HUES64 (cell line): ENCODE measurements at regions not wholly inside any gene's neighbourhood (a gene's known extent, or its start where the extent isn't known, plus 50 kb on each side); places are given as distances from the start of the nearest gene placed in this dataset.

Source experiments
- H3K27ac ChIP-seq: 2 replicates; pipeline ENCODE4 v1.7.0; 2013; ENCODE audit warnings: low read depth, low read length, inconsistent platforms
- H3K27me3 ChIP-seq: 2 replicates; pipeline ENCODE4 v1.6.1; 2013; ENCODE audit warnings: mild to moderate bottlenecking, low read length; ENCODE audit not compliant: insufficient read depth
- H3K36me3 ChIP-seq: 2 replicates; pipeline ENCODE4 v1.6.1; 2013; ENCODE audit warnings: mild to moderate bottlenecking, low read length; ENCODE audit not compliant: insufficient read depth
- H3K4me1 ChIP-seq: 2 replicates; pipeline ENCODE4 v1.6.1; 2013; ENCODE audit warnings: mild to moderate bottlenecking, low read length, moderate library complexity; ENCODE audit not compliant: insufficient read depth
- H3K4me3 ChIP-seq: 2 replicates; pipeline ENCODE4 v1.5.1; 2013; ENCODE audit warnings: mild to moderate bottlenecking, low read length, moderate library complexity
- H3K9ac ChIP-seq: 2 replicates; pipeline ENCODE4 v1.6.1; 2013; ENCODE audit warnings: mild to moderate bottlenecking, low read depth, low read length
- H3K9me3 ChIP-seq: 2 replicates; pipeline ENCODE4 v1.6.1; 2013; ENCODE audit warnings: low read depth, low read length; ENCODE audit not compliant: insufficient read depth
- WGBS: fragments of 150-250, 120-280 bp; methylation state at CpG from one replicate; pipeline ENCODE4 v1.1.7; 2013; ENCODE audit warnings: missing lambda C conversion rate; 5-methylcytosine and 5-hydroxymethylcytosine counted together

DNA sequence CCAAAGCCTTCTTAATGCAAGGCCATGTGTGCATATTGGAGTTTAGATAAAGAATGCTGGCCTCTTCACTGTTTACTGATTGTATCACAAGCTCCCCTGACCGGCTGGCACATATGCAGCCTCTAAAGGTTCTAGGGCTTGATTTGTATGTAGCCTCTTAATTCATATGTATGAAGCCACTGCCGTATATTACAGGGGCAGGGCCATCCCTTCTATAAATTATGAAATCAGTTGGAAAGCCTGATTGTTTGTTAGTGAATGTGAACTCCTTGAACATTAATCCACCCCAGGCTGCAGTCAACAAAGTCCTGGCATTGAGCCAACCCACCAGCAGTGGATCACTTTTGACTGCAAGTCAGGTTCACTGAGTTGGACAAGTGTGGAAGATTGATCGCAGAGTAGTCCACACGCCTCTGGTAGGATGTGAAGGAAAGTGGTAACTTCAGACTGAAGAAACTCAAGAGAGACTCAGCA, 61.6 kb upstream of the PARD3B start:
- Histone ChIP-seq H3K9me3 (no peaks in the 10 kb centered on the region), H3K9ac (no peak overlapping the region), H3K4me3 (no peak overlapping the region), H3K36me3 (no peaks in the 10 kb centered on the region), H3K27ac (no peak overlapping the region), H3K4me1 (no peaks in the 10 kb centered on the region), H3K27me3 (no peaks in the 10 kb centered on the region)
- 98% methylated on average over 3 of the region's 4 CpGs for WGBS

DNA sequence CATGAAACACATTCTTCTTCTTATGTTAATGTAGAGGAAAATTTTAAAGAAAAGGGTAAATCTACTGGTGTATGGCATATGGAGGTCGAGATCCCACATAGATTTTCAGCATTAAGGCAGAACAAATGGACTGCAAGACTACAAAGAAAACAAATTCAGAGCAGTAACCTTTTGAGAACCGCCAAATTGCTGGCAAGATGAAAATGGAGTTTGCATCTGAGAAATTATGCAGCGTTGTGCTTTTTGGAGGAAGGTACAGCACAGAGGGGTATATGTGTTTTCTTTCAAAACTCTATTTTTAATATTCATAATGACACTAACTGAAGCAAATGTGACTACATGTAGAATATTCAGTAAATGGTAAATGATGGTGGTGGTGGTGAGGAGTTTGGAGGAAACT, 59.0 kb upstream of the PARD3B start:
- H3K9me3 ChIP-seq: no peaks in the 10 kb centered on the region
- no peak overlapping the region for H3K9ac ChIP-seq
- no peak overlapping the region for H3K27ac ChIP-seq
- no peaks in the 10 kb centered on the region for H3K4me1 ChIP-seq
- no peak overlapping the region for H3K4me3 ChIP-seq
- no peaks in the 10 kb centered on the region for H3K36me3 ChIP-seq
- no peaks in the 10 kb centered on the region for H3K27me3 ChIP-seq
- 96% methylated on average over 3 of the region's 3 CpGs for WGBS

DNA sequence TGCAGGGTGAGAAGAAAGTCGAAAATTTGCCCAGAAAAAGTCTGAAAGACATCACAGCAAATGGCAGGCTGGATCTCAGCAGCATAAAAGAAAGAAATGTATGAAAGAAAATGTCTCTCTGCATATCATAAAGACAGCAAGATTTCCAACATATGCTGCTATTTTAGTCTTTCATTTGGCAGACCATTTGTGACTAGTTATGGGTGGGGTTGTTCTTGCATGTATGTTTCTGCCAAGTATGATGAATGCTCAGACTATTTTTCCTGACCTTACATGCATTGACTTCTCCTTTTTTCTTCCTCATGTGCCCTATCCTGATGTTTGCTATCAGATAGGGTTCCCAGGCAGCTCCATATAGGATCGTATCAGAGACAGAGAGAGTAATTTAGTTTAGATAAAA, 58.5 kb upstream of the PARD3B start:
- Histone ChIP-seq H3K4me1 (no peaks in the 10 kb centered on the region), H3K9me3 (no peaks in the 10 kb centered on the region), H3K27me3 (no peaks in the 10 kb centered on the region), H3K27ac (no peak overlapping the region), H3K36me3 (no peaks in the 10 kb centered on the region), H3K9ac (no peak overlapping the region), H3K4me3 (no peak overlapping the region)
- 87% methylated on average over 2 of the region's 2 CpGs for WGBS

DNA sequence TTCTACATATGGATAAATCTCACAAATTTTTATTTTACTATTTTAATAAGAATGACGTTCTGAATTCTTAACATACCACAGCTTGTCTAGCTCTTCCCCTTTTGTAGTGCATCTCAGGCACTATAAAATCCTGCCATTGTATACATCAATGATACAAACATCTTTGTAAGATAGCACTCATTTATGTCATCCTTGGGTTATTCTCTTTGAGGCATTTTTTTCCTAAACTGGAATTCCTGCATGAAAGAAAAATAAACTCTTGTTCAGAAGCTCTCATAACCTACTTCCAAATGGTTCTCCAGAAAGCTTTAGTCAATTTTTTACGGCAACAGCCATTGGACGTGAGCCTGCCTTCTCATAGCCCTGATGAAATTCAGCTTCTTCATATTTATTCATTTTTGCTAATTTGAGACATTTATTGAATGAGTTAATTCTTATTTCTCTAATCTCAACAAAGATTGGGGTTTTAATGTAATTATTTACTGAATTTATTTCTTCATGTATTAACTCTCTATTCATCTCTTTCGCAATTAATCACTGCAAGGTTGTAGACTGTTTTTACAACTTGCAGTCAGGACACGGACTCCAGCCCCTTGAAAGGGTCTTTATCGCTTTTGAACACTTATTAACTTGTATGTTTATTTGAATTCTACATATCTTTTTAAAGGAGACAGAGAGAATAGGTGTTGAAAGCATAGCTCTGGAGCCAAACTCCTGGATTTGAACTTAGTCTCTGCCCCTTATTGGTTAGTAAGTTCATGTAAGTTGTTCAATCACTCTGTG, 57.6 kb upstream of the PARD3B start:
- Histone ChIP-seq H3K4me1 (no peaks in the 10 kb centered on the region), H3K36me3 (no peaks in the 10 kb centered on the region), H3K4me3 (no peak overlapping the region), H3K9me3 (no peaks in the 10 kb centered on the region), H3K27ac (no peak overlapping the region), H3K27me3 (no peaks in the 10 kb centered on the region), H3K9ac (no peak overlapping the region)
- WGBS: 95% methylated on average over 5 of the region's 6 CpGs

DNA sequence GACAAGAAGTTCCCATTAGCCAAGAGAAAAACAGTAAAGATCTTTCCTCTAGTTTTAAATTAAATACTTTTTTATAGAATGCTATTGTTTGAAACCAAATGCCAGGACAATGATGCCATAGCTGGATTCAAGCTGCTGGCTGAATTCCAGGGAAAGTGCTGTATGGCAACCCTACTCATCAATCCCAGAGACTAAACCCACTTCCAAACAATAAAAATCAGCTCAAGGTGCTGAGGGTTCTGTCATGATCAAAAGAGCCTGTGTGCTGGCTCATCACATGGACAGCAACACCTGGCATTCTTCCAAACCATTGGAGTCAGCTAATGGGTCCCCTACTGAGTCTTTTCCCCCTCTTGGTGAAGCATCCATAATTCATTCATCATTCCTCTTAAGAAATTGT, 53.7 kb upstream of the PARD3B start:
- Histone ChIP-seq H3K27ac (no peak overlapping the region), H3K4me1 (no peaks in the 10 kb centered on the region), H3K4me3 (no peak overlapping the region), H3K9ac (no peak overlapping the region), H3K27me3 (no peaks in the 10 kb centered on the region), H3K9me3 (no peaks in the 10 kb centered on the region), H3K36me3 (no peaks in the 10 kb centered on the region)

DNA sequence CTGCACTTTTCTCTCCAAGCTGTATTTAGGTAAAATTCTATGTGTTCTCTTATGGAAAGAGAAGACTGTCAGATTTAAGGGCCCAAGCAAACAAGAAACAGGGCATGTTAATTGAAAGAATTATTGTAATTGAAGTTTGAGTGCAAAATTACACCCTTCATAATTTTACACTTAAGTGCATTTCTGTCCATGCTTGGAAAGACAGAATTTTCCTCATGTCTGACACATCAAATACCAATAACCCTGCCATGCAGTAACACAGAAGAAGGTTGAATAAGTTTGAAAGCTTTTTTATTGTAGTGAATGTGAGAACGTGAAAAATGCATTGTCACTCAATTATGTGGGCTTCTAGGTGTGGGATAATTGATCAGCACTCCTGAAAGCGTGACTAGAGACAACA, 52.9 kb upstream of the PARD3B start:
- Histone ChIP-seq H3K36me3 (no peaks in the 10 kb centered on the region), H3K9me3 (no peaks in the 10 kb centered on the region), H3K4me3 (no peak overlapping the region), H3K27ac (no peak overlapping the region), H3K9ac (no peak overlapping the region), H3K4me1 (no peaks in the 10 kb centered on the region), H3K27me3 (no peaks in the 10 kb centered on the region)
- 90% methylated on average over 1 of the region's 2 CpGs for WGBS

DNA sequence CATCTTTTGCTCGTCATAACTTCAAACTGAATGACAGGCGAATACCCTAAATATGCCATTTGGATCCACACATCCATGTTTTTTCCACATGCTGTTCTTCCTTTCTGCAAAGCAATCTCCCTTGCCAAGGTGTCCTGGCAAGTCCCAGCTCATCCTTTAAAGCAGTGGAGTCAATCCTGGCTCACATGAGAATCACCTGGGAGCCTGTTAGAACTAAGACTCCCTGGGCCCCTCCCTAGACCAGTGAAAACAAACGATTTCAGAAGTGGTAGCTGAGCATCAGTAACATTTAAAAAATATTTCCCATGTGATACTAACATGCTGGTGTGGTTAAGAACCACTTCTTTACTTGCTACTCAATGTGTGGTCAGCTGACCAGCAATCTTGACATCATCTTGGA, 50.6 kb upstream of the PARD3B start:
- H3K27ac ChIP-seq: no peak overlapping the region
- 95% methylated on average over 3 of the region's 3 CpGs for WGBS
- H3K4me3 ChIP-seq: no peak overlapping the region

DNA sequence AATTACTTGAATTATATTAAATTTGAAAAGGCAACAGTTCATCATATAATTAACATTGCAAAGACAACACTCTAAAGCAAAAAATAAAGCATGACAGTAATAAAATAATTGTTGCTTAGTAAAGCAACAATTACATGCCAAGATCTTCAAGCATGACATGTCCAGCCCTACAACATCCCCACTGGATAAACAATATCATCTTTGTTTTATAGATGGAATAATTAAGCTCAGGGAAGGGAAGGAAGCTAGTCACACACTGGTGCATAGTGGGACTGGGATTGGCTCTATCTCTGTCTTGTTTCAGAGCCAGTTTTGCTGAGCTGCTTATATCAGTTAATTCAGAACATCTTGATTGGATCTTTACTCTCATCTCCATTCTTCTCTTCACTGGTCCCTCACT, 49.9 kb upstream of the PARD3B start:
- H3K4me3 ChIP-seq: no peak overlapping the region
- no peaks in the 10 kb centered on the region for H3K27me3 ChIP-seq
- no peak overlapping the region for H3K27ac ChIP-seq
- H3K4me1 ChIP-seq: no peaks in the 10 kb centered on the region
- no peaks in the 10 kb centered on the region for H3K36me3 ChIP-seq
- no peak overlapping the region for H3K9ac ChIP-seq
- no peaks in the 10 kb centered on the region for H3K9me3 ChIP-seq

More for the DNA sequence above, 50.6 kb upstream of the PARD3B start:
- H3K9me3 ChIP-seq: no peaks in the 10 kb centered on the region
- H3K27me3 ChIP-seq: no peaks in the 10 kb centered on the region
- H3K4me1 ChIP-seq: no peaks in the 10 kb centered on the region
- no peaks in the 10 kb centered on the region for H3K36me3 ChIP-seq
- no peak overlapping the region for H3K9ac ChIP-seq
